ENCODE measurements at regions not wholly inside any gene's neighbourhood (a gene's known extent, or its start where the extent isn't known, plus 50 kb on each side); places are given as distances from the start of the nearest gene placed in this dataset.

- DNase-seq = no peak
- in situ Hi-C loops (cut with MboI; ENCODE audit: low pct_unique_long_range_greater_than_20kb, low sequenced_read_pairs) = no loop called here
These were observed 434.0 kb downstream of the FOXO1 start for GRCh38 chr13:40232311-40233040.

DNA sequence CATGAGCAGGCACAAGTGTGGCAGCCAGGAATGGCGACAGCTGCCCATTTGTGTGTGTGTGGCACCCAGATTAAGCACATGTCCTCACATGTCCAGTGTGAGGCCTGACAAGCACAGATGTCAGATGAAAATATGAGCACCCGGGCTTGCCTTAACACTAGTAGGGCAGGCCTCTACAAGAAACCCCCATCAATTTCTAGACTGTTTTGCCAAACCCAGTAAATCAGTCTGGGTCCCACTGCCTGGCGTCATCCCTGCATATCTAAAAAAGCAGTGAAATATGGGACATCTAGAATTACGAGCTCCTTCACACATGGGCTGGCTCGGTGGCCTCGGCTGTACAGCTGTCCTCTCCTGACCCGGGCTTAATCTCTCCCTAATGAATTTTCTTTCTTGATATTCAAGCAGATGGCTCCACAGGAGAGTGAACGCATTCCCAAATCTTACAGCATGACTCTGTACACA, 432.7 kb downstream of the FOXO1 start:
- DNase-seq = no peak
- in situ Hi-C loops (cut with MboI; ENCODE audit: low pct_unique_long_range_greater_than_20kb, low sequenced_read_pairs) = no loop called here

GRCh38 chr13:40235160-40235796, 431.2 kb downstream of the FOXO1 start:
- no peak for DNase-seq

DNA sequence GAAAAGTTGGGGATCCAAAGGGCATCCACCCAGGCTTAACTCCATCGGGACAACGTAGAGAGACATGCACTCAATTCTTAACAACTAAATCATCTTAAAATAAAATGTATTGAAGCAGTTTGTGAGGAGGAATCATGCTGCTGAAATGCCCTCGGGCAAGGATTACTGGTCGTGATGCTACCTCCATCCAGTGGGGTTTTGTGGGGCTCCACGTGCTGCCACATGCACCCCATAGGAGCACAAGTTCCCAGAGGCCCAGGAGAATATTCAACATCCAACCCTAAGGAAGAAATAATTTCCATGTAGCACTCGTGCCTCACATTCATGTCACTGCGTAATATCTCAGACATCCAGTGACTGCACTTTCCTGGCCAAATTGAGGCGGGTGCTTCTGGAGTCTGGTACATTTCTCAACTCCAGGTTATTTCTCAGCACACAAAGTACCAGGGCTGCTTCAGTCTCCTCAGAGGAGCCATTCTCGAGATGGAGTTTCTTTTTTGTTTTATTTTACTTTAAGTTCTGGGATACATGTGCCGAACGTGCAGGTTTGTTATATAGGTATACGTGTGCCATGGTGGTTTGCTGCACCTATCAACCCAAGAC, 429.8 kb downstream of the FOXO1 start:
- in situ Hi-C loops (cut with MboI; ENCODE audit: low pct_unique_long_range_greater_than_20kb, low sequenced_read_pairs) = no loop called here
- DNase-seq = no peak

More at GRCh38 chr13:40235160-40235796, 431.2 kb downstream of the FOXO1 start:
- in situ Hi-C loops (cut with MboI; ENCODE audit: low pct_unique_long_range_greater_than_20kb, low sequenced_read_pairs) = no loop called here

DNA sequence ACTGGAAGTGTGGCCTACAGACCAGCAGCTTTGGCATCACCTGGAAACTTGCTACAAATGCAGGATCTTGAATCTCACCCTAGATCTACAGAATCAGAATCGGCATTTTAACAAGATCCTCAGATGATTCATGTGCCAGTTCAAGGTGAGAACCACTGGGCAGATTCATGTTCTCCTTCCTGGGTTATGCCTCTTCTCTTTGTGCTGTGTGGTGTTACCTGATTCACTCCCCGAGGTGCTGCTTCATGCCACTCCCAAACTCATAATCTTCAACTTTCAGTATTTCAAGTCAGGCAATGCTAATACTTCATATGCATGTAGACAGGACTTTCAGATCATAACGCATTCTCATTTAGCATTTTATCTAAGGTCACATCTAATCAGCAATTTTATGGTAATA, 427.7 kb downstream of the FOXO1 start:
- no peak for DNase-seq
- in situ Hi-C loops (cut with MboI; ENCODE audit: low pct_unique_long_range_greater_than_20kb, low sequenced_read_pairs) = no loop called here

DNA sequence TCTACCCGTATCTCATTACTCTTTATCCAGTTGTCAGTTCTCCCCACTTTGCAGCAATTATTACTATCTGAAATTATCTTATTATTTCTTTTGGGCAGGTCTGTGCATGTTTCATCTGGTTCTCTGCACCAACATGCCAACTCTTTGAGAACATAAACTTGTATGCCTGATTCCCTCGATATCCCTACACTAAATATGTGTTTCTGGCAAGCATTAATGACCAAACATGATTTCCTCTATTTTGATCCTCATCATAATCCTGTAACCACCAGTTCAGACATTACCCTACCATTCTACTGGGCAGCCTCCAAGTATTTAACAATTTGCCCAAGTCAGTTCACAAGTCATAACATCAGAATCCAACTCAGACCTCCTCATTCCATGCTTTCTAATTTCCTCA, 426.1 kb downstream of the FOXO1 start:
- in situ Hi-C loops (cut with MboI; ENCODE audit: low pct_unique_long_range_greater_than_20kb, low sequenced_read_pairs) = no loop called here

GRCh38 chr13:40241125-40241798, 425.2 kb downstream of the FOXO1 start:
- DNase-seq = no peak
- in situ Hi-C loops (cut with MboI; ENCODE audit: low pct_unique_long_range_greater_than_20kb, low sequenced_read_pairs) = no loop called here

More for the DNA sequence above, 426.1 kb downstream of the FOXO1 start:
- DNase-seq = no peak

- no peak for DNase-seq
- in situ Hi-C loops (cut with MboI; ENCODE audit: low pct_unique_long_range_greater_than_20kb, low sequenced_read_pairs) = no loop called here
These were observed 423.4 kb downstream of the FOXO1 start for GRCh38 chr13:40243047-40243446.

DNA sequence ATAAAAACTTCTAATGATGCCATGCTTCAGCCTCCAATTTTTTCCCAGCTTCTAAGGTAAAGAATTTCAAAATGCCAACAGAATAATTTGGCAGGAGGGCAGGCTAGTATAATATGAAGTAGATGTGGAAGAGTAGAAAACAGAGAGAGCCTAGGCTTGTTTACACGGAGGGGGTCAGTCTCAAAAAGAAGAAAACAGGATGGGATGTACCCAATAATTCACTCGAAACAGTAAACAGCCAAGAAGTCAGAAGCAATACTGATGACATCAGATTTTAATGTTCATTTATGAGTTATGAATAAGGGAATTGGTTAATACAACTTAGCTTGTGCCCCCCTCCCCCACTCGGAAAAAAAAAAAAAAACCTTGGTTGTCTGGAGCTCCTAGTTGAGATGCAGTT, 422.5 kb downstream of the FOXO1 start:
- in situ Hi-C loops (cut with MboI; ENCODE audit: low pct_unique_long_range_greater_than_20kb, low sequenced_read_pairs) = no loop called here
- DNase-seq = no peak

- in situ Hi-C loops (cut with MboI; ENCODE audit: low pct_unique_long_range_greater_than_20kb, low sequenced_read_pairs) = no loop called here
- no peak for DNase-seq
These were observed 420.9 kb downstream of the FOXO1 start for GRCh38 chr13:40245567-40245966.

- in situ Hi-C loops (cut with MboI; ENCODE audit: low pct_unique_long_range_greater_than_20kb, low sequenced_read_pairs) = no loop called here
These were observed 418.6 kb downstream of the FOXO1 start for GRCh38 chr13:40247845-40248244.

GRCh38 chr13:40251343-40252032, 415.0 kb downstream of the FOXO1 start:
- in situ Hi-C loops (cut with MboI; ENCODE audit: low pct_unique_long_range_greater_than_20kb, low sequenced_read_pairs) = no loop called here
- DNase-seq = no peak

More at GRCh38 chr13:40247845-40248244, 418.6 kb downstream of the FOXO1 start:
- no peak for DNase-seq

DNA sequence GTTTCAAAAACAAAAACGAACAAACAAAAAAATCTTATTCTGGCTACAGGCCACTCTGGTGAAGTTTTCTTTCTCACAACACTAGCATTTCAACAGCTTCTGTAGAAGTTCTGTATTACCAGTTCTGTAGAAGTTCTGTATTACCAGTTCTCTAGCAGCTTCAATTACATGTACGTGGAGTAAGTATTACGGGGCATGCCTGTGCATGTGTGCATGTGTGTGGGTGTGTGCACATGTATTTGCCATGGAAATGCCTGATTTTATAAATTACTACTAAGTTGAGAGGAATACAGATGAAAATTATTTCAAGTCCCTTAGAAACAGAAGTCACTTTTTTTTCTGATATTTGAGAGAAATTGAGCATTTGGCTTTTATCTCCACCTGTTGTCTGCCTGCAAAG, 414.2 kb downstream of the FOXO1 start:
- no peak for DNase-seq
- in situ Hi-C loops (cut with MboI; ENCODE audit: low pct_unique_long_range_greater_than_20kb, low sequenced_read_pairs) = no loop called here

- DNase-seq = no peak
- in situ Hi-C loops (cut with MboI; ENCODE audit: low pct_unique_long_range_greater_than_20kb, low sequenced_read_pairs) = no loop called here
These were observed 413.8 kb downstream of the FOXO1 start for GRCh38 chr13:40252676-40253075.

DNA sequence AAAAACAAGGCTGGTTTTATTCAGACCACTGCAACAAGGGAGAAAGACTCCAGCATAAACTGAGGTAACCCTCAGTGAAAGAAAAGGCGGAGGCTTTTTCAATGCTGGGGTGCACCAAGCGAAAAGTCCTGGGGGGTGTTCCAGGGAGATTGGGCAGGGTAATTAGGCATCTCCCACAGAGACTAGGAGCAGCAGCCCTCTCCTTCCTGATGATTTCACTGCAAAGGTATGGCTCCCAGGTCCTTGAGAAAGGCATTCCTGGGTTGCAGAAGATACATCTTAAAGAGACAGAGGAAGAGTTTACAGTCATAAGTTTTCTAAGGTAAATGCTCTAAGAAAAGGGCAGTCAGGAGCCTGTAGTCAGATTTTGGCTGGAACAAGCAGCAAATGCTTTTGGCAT, 412.0 kb downstream of the FOXO1 start:
- in situ Hi-C loops (cut with MboI; ENCODE audit: low pct_unique_long_range_greater_than_20kb, low sequenced_read_pairs) = no loop called here

GRCh38 chr13:40255551-40255950, 410.9 kb downstream of the FOXO1 start:
- in situ Hi-C loops (cut with MboI; ENCODE audit: low pct_unique_long_range_greater_than_20kb, low sequenced_read_pairs) = no loop called here
- no peak for DNase-seq

More for the DNA sequence above, 412.0 kb downstream of the FOXO1 start:
- DNase-seq = no peak

GRCh38 chr13:40259899-40260298, 406.5 kb downstream of the FOXO1 start:
- in situ Hi-C loops (cut with MboI; ENCODE audit: low pct_unique_long_range_greater_than_20kb, low sequenced_read_pairs) = no loop called here
- no peak for DNase-seq

DNA sequence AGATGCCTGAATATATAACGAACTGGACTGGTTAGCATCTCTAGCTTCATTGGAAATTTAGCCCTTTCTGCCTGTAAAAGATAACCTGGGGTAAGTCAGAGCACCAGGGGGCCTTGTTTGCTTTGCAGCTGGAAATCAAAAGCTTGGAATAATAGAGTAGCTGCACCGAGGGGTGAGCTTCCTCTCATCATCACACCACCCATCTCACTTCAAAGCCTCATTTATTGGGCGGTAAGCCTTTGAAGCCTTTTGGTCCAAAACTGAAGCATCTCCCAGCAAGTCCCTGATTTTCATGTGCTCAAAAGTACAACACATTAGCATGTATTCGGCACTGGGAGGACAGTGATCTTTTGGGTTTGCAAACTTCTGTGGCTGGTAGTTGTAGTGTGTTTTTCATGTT, 405.1 kb downstream of the FOXO1 start:
- in situ Hi-C loops (cut with MboI; ENCODE audit: low pct_unique_long_range_greater_than_20kb, low sequenced_read_pairs) = no loop called here
- DNase-seq = no peak

DNA sequence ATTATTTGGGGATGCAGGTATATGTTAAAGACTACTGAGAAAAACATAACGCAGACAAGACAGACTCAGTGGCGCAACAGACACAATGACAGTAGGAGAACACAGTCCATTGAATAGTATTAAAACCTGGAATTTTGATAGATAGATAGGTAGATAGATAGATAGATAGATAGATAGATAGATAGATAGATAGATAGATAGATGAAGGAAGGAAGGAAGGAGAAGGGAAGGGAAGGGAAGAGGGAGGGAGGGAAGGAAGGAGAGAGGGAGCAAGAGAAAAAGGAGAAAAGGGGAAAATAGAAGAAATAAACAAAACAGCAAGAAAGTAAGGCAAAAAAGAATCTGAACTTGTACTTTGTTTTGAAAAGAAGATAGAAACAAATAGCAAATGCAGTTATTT, 404.5 kb downstream of the FOXO1 start:
- in situ Hi-C loops (cut with MboI; ENCODE audit: low pct_unique_long_range_greater_than_20kb, low sequenced_read_pairs) = no loop called here

More for the DNA sequence above, 404.5 kb downstream of the FOXO1 start:
- no peak for DNase-seq
